ENCODE measurements at regions not wholly inside any gene's neighbourhood (a gene's known extent, or its start where the extent isn't known, plus 50 kb on each side); places are given as distances from the start of the nearest gene placed in this dataset.
"Not testable (repeated sequence)": the region's sequence is repeated elsewhere in the genome, so short reads cannot be mapped to it uniquely, and the experiment has no call there.

DNA sequence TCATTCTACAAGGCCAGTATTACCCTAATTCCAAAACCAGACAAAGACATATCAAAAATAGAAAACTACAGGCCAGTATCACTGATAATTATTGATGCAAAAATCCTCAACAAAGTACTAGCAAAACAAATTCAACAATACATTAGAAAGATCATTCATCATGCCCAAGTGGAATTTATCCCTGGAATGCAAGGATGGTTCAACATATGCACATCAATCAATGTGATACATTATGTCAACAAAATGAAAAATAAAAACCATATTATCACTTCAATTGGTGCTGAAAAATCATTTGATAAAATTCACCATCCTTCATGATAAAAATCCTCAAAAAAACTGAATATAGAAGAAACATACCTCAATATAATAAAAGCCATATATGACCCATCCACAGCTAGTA, 115.2 kb upstream of the SLC27A6 start:
- intact Hi-C loops (cut with DNase I) = no loop called here
- no peak for DNase-seq (ENCODE audit: missing footprints)
- no peak for ATAC-seq

DNA sequence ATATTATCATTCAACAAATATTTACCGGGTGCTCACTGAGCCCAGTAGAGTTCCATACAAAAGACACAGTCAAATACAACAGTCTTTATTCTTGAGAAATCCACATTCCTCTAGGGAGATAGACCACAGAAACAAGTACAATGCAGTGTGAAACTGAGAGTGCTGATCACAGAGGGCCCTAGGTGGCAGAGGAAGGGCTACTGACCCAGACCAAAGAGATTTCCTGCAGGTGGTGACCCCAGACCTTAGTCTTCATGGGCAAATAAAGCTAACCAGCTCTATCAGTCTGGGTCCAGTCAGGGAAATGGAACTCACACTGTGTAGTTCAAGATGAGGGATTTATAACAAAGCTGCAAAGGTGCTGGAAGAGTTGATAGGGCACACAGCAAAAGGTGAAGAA, 110.4 kb upstream of the SLC27A6 start:
- intact Hi-C loops (cut with DNase I) = no loop called here
- no peak for DNase-seq (ENCODE audit: missing footprints)

DNA sequence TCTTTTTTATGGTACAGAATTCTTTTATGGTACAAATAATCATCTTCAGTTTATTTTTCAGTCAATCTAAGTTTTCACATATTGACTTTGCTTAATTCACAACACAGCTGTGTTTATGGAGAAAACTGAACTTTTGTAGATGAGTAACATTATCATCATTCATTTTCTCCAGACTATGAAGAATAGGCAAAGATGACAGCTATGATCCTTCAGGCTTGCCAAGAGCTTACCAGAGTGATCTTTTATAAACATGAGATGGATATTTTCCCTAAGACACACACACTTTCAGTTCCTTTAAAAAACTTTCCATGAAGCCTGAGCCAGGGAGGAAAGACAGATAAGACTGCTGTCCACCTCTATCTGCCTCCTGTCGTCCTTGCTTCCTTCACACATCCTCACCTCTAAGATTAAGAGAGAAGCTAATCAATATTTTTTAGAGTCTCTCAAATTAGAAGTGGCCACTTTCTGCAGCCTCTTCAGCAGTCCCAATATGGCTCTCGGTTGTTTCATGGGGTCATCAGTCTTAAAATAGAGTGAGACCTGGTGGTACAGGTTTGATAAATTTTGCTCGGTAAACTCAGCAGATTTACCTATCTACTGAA, 108.1 kb upstream of the SLC27A6 start:
- intact Hi-C loops (cut with DNase I) = no loop called here
- no peak for DNase-seq (ENCODE audit: missing footprints)
- peak; percentile 57 for ATAC-seq

More for the DNA sequence above, 110.4 kb upstream of the SLC27A6 start:
- no peak for ATAC-seq

DNA sequence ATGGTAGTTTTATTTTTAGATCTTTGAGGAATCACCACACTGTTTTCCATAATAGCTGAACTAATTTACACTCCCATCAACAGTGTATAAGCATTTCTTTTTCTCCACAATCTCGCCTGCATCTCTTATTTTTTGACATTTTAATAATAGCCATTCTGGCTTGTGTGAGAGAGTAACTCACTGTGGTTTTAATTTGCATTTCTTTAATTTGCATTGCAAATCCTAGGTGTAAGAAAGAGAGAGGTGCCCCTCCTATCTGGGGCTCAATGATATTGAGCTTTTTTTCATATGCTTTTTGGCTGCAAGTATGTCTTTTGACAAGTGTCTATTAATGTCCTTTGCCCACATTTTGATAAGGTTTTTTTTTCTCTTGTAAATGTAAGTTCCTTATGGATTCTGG, 106.3 kb upstream of the SLC27A6 start:
- ATAC-seq (no peak), DNase-seq (ENCODE audit: missing footprints) (no peak)
- intact Hi-C loops (cut with DNase I) = no loop called here

DNA sequence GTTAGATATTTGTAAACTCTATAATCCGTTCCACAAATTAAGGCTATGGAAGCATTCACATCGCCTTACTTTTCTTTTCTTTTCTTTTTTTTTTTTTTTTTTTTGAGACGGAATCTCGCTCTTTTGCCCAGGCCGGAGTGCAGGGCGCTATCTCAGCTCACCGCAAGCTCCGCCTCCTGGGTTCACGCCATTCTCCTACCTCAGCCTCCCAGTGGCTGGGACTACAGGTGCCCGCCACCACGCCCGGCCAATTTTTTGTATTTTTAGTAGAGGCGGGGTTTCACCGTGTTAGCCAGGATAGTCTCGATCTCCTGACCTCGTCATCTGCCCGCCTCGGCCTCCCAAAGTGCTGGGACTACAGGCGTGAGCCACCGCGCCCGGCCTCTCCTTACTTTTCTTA, 104.1 kb upstream of the SLC27A6 start:
- intact Hi-C loops (cut with DNase I); ATAC-seq; DNase-seq (ENCODE audit: missing footprints): not testable (repeated sequence)

DNA sequence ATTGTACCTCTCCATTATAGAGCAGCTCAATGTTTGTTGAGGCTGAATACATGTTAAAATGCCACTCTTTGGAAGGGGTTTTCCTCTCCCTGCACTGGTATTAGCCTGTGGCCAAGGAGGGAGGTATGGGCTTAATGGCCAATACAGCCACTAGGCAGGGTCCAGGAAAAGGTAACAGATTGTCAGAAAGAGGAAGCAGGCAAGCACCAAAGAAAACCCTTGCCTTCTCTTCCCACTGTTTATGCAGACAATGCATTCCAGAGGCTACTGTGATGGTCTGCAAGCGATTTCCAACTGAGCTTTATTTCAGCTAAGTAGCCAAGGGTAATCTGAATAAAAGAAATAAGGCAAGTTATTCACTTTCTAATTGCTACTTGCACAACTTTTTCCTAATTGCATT, 95.3 kb upstream of the SLC27A6 start:
- no peak for DNase-seq (ENCODE audit: missing footprints)
- intact Hi-C loops (cut with DNase I) = no loop called here
- no peak for ATAC-seq

DNA sequence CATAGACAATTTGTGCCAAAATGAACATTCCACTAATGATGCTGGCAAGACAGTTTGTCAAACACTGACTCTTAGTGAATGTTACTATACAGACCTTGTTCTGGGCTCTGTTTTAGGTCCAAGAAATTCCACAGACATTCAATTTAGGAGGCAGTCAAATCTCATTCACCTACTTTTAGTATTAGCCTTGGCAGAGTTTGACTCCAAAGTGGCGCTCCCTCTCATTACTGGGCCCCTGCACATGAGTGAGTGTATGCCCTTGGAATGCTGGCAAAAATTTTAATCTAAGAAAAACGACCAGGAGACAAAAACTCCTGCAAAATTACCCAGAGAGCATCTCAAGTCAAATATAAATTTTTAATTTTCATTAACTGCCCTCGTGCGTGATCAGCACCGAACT, 94.9 kb upstream of the SLC27A6 start:
- intact Hi-C loops (cut with DNase I) = no loop called here
- no peak for ATAC-seq
- DNase-seq (ENCODE audit: missing footprints) = no peak

DNA sequence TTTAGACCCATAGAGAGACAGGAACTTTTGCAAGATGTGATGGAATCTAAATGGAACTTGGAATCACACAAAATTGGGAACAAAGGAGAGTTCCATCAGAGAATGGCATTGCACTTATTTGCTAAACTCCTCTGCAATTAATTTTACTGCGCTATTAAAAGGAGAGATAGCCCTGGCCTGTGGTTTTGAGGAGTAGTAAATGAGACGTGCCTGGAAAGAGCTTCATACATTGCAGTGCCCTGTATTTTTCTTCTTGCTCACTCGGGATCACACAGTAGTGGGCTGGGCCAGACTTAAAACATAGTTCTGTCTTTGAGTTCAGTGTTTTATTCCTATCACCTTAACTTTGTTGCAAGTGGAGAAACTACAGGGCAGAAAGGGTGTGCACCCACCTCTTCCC, 94.4 kb upstream of the SLC27A6 start:
- DNase-seq (ENCODE audit: missing footprints) (no peak), ATAC-seq (no peak)
- intact Hi-C loops (cut with DNase I) = no loop called here

DNA sequence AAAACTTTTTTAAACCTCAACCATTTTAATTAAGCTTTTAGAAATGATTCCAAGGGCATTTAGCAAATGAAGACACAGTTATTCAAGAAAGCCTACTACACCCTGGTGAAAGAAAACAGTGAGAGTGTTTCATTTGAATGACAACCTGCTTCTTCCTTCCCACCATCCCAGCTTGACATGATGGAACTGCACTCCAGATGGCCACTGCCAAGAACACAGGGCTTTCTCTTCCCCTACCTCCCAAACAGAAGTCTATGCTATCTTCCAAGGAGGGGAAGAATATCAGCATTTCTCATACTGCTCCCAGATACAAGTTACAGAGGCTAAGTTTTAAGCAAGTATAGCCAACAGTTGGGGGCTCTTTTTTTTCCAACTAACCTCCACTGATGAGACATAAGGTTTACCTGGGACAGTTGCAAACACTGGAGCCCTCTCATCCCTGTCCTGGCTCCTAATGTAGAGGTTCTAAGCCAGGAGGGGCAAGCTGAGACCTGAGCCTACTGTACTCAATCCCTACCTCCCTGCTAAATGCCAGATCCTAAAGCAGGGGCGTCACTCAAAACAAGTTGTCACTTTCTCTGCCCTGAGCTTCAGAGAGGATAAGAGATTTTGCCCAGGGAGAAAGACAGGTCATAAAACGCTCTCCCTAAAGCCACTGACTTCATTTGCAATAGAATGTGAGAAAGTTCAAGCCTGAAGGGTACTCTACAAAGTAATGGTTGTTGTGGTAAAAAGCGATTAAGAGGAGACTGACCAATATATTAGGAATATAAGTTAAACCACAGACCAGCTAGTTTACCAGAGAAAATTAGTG, 88.5 kb upstream of the SLC27A6 start:
- intact Hi-C loops (cut with DNase I) = no loop called here
- DNase-seq (ENCODE audit: missing footprints) (no peak), ATAC-seq (no peak)

DNA sequence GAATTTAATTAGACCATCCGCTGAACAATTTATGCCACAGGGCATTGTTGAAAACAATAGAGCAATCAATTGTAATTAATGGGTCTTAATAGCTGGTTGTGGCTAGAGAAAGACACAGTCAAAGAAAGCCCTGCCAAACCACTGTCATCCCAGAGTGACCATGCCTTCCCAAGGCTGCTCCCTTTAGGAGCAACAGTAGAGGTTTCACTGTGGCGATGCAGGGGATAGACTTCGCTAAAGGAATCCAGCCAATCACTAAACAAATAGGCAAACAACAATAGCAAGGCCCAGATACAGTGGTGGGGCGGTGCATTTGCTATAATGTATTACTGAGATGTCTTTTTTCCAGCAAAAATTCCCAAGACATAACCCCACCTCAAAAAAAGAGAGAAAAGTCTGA, 87.8 kb upstream of the SLC27A6 start:
- ATAC-seq (no peak), DNase-seq (ENCODE audit: missing footprints) (no peak)
- intact Hi-C loops (cut with DNase I) = no loop called here

DNA sequence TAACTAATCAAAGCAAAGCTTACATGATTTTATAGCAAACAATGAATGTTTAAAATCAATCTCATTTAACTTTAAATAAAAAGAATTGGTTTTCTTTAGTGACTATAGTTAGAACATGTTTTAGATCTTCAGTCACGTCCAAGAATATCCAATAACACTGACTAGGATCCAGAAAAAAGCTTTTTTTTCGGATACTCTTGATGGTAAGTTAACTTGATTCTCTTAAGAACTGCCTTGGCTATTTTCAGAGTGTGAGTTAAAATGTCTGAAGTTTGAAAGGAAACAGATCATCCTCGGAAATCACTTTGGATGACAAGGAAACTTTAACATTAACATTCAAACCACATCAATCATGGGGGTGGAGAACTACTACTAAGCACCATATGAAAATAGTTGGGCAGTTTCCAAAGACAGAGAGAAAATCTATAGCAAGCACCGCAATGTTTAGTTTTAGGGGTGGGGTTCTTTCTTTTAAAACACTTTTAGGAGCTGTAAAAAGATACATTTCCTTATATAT, 83.7 kb upstream of the SLC27A6 start:
- intact Hi-C loops (cut with DNase I) = no loop called here
- ATAC-seq = no peak
- DNase-seq (ENCODE audit: missing footprints) = no peak

DNA sequence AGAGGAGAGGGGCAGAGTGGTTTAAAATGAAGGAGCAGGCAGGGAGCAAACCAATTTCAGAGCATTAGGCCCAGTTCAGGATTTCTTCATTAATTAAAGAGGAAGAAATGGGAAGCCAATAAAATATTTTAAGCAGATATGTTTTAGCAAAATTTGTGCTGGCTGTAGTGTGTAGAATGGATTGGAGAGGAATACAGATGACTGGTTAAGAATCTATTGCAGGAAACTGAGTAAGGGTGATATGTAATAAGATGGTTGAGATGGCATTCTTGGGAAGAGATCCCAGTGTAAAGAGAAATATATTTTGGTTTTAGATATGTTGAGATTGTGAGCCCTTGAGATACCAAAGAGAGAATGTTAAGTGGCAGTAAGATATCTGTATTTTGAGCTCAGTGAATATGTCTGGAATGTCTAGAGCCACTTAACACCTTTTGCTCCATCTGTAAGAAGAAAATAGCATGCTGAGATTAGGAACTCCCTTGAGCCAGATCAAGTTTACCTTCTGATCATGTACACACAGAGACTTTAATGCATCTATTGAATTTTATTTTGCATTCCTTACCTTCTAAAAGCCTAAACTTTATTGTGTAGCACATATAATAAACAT, 79.5 kb upstream of the SLC27A6 start:
- ATAC-seq (peak; percentile 65), DNase-seq (ENCODE audit: missing footprints) (no peak)
- intact Hi-C loops (cut with DNase I) = no loop called here

DNA sequence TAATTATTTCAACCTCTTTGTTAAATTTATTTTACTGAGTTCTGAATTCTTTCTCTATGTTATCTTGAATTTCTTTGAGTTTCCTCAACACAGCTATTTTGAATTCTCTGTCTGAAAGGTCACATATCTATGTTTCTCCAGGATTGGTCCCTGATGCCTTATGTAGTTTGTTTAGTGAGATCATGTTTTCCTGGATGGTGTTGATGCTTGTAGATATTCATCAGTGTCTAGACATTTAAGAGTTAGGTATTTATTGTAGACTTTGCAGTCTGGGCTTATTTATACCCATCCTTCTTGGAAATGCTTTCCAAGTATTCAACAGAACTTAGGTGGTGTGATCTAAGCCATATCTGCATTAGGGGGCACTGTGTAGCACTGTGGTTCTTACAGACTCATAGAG, 70.2 kb upstream of the SLC27A6 start:
- ATAC-seq (no peak), DNase-seq (ENCODE audit: missing footprints) (no peak)
- intact Hi-C loops (cut with DNase I) = no loop called here

DNA sequence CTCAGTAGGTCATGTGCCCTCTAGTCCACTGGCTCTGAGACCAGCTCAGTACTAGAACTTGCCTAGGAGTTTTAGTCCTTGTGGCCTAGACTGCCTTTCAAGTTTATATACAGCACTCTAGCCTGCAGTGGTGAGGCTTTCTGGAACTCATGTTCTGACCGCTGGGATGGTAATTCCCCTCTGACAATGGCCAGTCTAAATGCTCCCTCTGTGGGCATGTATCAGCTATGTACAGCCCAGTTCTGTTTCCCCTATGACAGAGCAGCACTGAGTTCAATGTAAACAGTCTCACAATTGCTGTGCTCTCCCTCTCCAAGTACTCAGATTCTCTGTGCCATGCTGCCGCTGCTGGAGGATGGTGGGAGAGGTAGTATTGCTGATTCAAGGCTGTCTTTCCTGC, 68.6 kb upstream of the SLC27A6 start:
- ATAC-seq (no peak), DNase-seq (ENCODE audit: missing footprints) (no peak)
- intact Hi-C loops (cut with DNase I) = no loop called here

DNA sequence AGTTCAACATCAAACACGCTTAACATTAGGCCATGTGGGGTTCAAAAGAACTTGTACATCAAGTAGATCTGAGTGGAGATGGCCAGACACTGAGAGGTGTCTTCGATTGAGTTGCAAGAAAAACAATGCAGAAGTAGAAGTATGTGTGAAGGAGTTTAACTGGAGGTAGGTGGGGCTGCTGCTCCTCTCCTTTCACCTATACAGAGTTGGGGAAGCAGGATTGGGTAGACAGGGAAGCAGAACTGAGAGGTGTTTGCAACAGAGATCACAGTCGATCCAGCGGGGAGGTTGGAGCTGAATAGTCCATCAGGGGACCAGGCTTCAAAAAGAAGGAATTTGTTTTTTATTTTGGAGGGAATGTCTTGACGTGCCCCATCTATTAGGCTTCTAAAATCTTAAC, 61.7 kb upstream of the SLC27A6 start:
- DNase-seq (ENCODE audit: missing footprints) (no peak), ATAC-seq (no peak)
- intact Hi-C loops (cut with DNase I) = no loop called here

DNA sequence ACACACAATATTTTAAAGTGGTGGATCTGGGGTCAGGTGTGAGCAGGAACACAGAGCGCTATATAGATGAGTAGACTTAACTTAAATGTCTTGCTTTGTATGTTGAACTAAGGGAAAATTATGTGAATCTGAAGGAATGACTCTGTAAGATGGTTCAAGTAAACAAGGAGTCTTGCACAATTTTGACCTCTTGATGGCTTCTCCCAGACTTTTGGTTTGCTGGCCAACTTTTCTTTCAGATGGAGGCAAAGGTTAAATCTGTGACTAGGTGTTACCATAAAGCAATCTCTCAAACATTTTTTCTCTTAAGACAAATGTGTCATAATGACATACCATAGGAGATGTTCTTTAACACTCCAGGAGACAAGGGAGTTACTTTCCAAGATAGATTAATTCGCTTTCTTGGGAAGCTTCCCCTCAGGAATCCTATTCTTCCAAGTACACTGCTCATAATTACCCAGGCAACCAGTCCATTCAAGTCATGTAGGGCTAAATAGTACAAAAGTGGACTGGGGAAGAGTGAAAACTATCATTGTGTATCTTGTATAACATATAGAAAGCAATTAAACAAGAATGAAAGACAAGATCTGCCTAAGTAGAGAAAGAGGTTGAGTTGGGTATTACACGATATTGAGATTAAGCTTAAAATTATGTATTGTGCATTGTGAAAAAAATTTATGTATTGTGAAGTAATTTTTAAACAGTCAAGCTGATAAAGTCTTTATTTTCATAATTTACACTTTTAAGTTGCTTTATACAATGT, 60.3 kb upstream of the SLC27A6 start:
- ATAC-seq (no peak), DNase-seq (ENCODE audit: missing footprints) (no peak)
- intact Hi-C loops (cut with DNase I) = loop anchor here (5.0 kb wide), 1 partner anchor 187 kb away; the partner anchor contains the start of gene ISOC1

DNA sequence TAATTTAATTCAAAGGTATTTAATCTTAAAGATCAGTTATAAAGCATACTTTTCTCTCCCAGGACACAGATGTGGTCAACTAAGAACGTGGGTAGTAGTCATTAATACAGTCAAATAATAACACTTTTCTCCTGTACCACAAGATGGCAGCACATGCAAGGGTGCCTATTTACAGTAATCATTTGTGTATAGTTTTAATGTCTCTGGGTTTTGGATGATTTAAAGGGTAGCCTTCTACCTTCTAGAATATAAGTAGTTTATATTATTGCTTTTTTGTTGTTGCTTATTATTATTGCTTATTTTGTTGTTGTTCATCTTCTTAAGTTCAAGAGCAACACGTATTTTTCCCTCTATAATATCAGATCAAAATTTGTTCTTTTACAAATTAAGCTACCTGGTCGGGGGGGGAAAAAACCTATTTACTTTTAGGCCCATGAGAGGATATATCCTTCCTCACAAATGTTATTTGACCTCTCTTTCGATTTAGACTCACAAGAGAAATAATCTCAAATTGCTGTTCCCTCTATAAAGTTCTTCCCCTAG, 59.6 kb upstream of the SLC27A6 start:
- DNase-seq (ENCODE audit: missing footprints) (no peak), ATAC-seq (peak; percentile 59)
- intact Hi-C loops (cut with DNase I) = loop anchor here (5.0 kb wide), 1 partner anchor 187 kb away; the partner anchor contains the start of gene ISOC1

DNA sequence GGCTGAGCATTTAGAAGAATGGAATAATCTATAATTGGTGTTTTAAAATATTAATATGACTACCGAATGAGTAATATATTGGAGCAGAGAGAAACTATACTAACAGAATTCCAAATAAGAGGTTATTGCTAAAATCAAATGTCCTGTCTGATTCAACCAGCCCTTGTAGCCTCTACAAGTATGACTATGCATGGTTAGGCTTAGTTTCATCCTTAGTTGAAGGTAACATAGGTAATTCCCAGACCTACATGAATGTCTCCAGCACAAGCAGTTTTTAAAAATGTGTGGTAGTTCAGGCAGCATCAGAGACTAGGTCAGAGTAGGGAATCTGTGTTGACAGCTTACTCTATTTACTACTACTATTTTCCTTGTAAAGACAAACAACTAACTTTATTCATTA, 51.7 kb upstream of the SLC27A6 start:
- ATAC-seq (no peak), DNase-seq (ENCODE audit: missing footprints) (no peak)
- intact Hi-C loops (cut with DNase I) = loop anchor here (5.0 kb wide), 1 partner anchor 89 kb away; no protein-coding TSS in a partner anchor
